CD14-positive monocyte (primary cell): ENCODE measurements at regions not wholly inside any gene's neighbourhood (a gene's known extent, or its start where the extent isn't known, plus 50 kb on each side); places are given as distances from the start of the nearest gene placed in this dataset.

ENCODE experiments used
- DNase-seq, 3 donors: peaks; one replicate each; pipeline ENCODE4 v3.0.0-alpha.2; 2011 to 2022
- H2AFZ ChIP-seq: 2 replicates; pipeline ENCODE4 v1.6.0; 2012; ENCODE audit warnings: mild to moderate bottlenecking, low read depth, low read length, inconsistent platforms; ENCODE audit not compliant: insufficient read depth, poor library complexity, severe bottlenecking
- H3K27ac ChIP-seq, 2 donors: 1 replicate in 1 of 2; 2 replicates in 1 of 2; pipeline ENCODE4 v1.5.1; 2012 to 2013; ENCODE audit warnings: low read length in 2 of 2, control low read depth in 1 of 2, inconsistent platforms in 1 of 2, low read depth in 1 of 2, mild to moderate bottlenecking in 1 of 2
- H3K27me3 ChIP-seq, 2 donors: one replicate each; pipeline versions ENCODE4 v1.6.0 to v1.6.1; 2011 to 2013; ENCODE audit warnings: low read length in 2 of 2; ENCODE audit not compliant: control insufficient read depth in 2 of 2, insufficient read depth in 2 of 2
- H3K36me3 ChIP-seq, 2 donors: replicated peaks in 1 of 2; 1 replicate in 1 of 2; 2 replicates in 1 of 2; pipeline versions ENCODE4 v1.5.1 to v1.6.1; 2012 to 2013; ENCODE audit warnings: low read length in 2 of 2, control low read depth in 1 of 2, inconsistent platforms in 1 of 2, mild to moderate bottlenecking in 1 of 2; ENCODE audit not compliant: insufficient read depth in 2 of 2, control insufficient read depth in 1 of 2
- H3K4me1 ChIP-seq, 2 donors: 1 replicate in 1 of 2; 2 replicates in 1 of 2; pipeline versions ENCODE4 v1.5.1 to v1.6.1; 2012 to 2013; ENCODE audit warnings: low read length in 2 of 2, control low read depth in 1 of 2, inconsistent platforms in 1 of 2, mild to moderate bottlenecking in 1 of 2, moderate library complexity in 1 of 2; ENCODE audit not compliant: insufficient read depth in 2 of 2, control insufficient read depth in 1 of 2
- H3K4me2 ChIP-seq: replicated peaks from 2 replicates; pipeline ENCODE3; 2012; ENCODE audit warnings: low read length, moderate library complexity, mild to moderate bottlenecking; ENCODE audit not compliant: poor library complexity, severe bottlenecking; ENCODE audit errors: extremely low read depth
- H3K4me3 ChIP-seq, 3 experiments: fragments of 200-600 bp in 1 of 3; sonication (generic) in 1 of 3; replicated peaks in 1 of 3; 1 replicate in 2 of 3; 2 replicates in 1 of 3; pipeline ENCODE4 v1.5.1; 2011 to 2013; ENCODE audit warnings: low read length in 3 of 3, mild to moderate bottlenecking in 3 of 3, control low read depth in 2 of 3, low read depth in 2 of 3, inconsistent platforms in 1 of 3, moderate library complexity in 1 of 3
- H3K79me2 ChIP-seq: 2 replicates; pipeline ENCODE4 v1.6.0; 2012; ENCODE audit warnings: mild to moderate bottlenecking, control low read depth, inconsistent platforms, low read length, moderate library complexity; ENCODE audit not compliant: insufficient read depth
- H3K9ac ChIP-seq: 2 replicates; pipeline ENCODE4 v1.6.0; 2017; ENCODE audit warnings: low read length, mild to moderate bottlenecking; ENCODE audit not compliant: insufficient read depth, poor library complexity, severe bottlenecking
- H3K9me3 ChIP-seq, 2 donors: replicated peaks in 1 of 2; 1 replicate in 1 of 2; 2 replicates in 1 of 2; pipeline versions ENCODE4 v1.5.1 to v1.6.1; 2012 to 2013; ENCODE audit warnings: low read length in 2 of 2, control low read depth in 1 of 2; ENCODE audit not compliant: control insufficient read depth in 1 of 2, insufficient read depth in 1 of 2
- H4K20me1 ChIP-seq: 2 replicates; pipeline ENCODE4 v1.6.0; 2012; ENCODE audit warnings: mild to moderate bottlenecking, low read length, control low read depth, moderate library complexity; ENCODE audit not compliant: insufficient read depth
- H3K27ac Mint-ChIP-seq, 7 donors: one replicate each; pipeline ENCODE4 v1.8.0; 2020; ENCODE audit warnings: mild to moderate bottlenecking in 7 of 7, mixed read lengths in 7 of 7, moderate library complexity in 6 of 7, inconsistent platforms in 2 of 7
- H3K27me3 Mint-ChIP-seq, 3 donors: one replicate each; pipeline ENCODE4 v1.8.0; 2021 to 2022; ENCODE audit warnings: low read depth in 3 of 3, mild to moderate bottlenecking in 3 of 3, mixed read lengths in 3 of 3, moderate library complexity in 3 of 3, inconsistent platforms in 1 of 3
- H3K36me3 Mint-ChIP-seq, 2 donors: one replicate each; pipeline ENCODE4 v1.8.0; 2020; ENCODE audit warnings: mixed read lengths in 2 of 2, inconsistent platforms in 1 of 2, mild to moderate bottlenecking in 1 of 2
- H3K4me1 Mint-ChIP-seq: one replicate; pipeline ENCODE4 v1.8.0; 2020; ENCODE audit warnings: mild to moderate bottlenecking, mixed read lengths
- H3K4me3 Mint-ChIP-seq, 2 donors: one replicate each; pipeline ENCODE4 v1.8.0; 2020; ENCODE audit warnings: mild to moderate bottlenecking in 2 of 2, mixed read lengths in 2 of 2, moderate library complexity in 1 of 2
- H3K9me3 Mint-ChIP-seq, 7 donors: one replicate each; pipeline ENCODE4 v1.8.0; 2020 to 2022; ENCODE audit warnings: mixed read lengths in 7 of 7, mild to moderate bottlenecking in 6 of 7, moderate library complexity in 6 of 7, inconsistent platforms in 2 of 7
- WGBS: methylation state at CpG from one replicate; pipeline ENCODE4 v1.1.5; 2013; ENCODE audit warnings: missing lambda C conversion rate; ENCODE audit not compliant: insufficient coverage; 5-methylcytosine and 5-hydroxymethylcytosine counted together
- intact Hi-C, 2 donors: fragments of 100-400 bp; cut with micrococcal nuclease; formaldehyde crosslinking; loops; one replicate each; pipeline versions ENCODE4 v1.15.0 to v1.15.1; 2023
- TF ChIP-seq, protein P1 (sequence below): fragments of 200-600 bp; IDR thresholded peaks from one replicate; pipeline ENCODE4 v1.8.0; 2022; ENCODE audit warnings: antibody characterized with exemption, mild to moderate bottlenecking

GRCh38 chr6:137815692-137816091, 51.4 kb upstream of the TNFAIP3 start:
- Histone ChIP-seq H3K4me2 (no peak overlapping the region), H3K4me3 (no peak overlapping the region), H3K79me2 (no peaks in the 10 kb centered on the region), H3K9me3 (no peaks in the 10 kb centered on the region), H3K27ac (peak overlapping the region in 1 of 2 donors; percentile 24), H2AFZ (peak overlapping the region; percentile 24), H3K36me3 (no peaks in the 10 kb centered on the region), H4K20me1 (no peaks in the 10 kb centered on the region), H3K9ac (no peak overlapping the region), H3K27me3 (no peaks in the 10 kb centered on the region), H3K4me1 (peaks cover 27 to 40% of the 10 kb centered on the region in 2 donors)
- Mint-ChIP-seq H3K4me3 (no peak overlapping the region), H3K4me1 (peaks cover 37% of the 10 kb centered on the region), H3K27ac (peak overlapping the region; percentile 20 to 86 (median 63)), H3K36me3 (no peaks in the 10 kb centered on the region), H3K9me3 (peaks cover 0 to 3% (median 0%) of the 10 kb centered on the region in 7 donors), H3K27me3 (peaks cover 0 to 2% (median 0%) of the 10 kb centered on the region in 3 donors)
- intact Hi-C loops = no loop called here
- WGBS = no CpG with 5 or more reads among the region's 1 CpG
- TF ChIP-seq, protein P1, sequence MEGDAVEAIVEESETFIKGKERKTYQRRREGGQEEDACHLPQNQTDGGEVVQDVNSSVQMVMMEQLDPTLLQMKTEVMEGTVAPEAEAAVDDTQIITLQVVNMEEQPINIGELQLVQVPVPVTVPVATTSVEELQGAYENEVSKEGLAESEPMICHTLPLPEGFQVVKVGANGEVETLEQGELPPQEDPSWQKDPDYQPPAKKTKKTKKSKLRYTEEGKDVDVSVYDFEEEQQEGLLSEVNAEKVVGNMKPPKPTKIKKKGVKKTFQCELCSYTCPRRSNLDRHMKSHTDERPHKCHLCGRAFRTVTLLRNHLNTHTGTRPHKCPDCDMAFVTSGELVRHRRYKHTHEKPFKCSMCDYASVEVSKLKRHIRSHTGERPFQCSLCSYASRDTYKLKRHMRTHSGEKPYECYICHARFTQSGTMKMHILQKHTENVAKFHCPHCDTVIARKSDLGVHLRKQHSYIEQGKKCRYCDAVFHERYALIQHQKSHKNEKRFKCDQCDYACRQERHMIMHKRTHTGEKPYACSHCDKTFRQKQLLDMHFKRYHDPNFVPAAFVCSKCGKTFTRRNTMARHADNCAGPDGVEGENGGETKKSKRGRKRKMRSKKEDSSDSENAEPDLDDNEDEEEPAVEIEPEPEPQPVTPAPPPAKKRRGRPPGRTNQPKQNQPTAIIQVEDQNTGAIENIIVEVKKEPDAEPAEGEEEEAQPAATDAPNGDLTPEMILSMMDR = no peak
- DNase-seq = peak in 1 of 3 donors; percentile 48

- no peaks in the 10 kb centered on the region for H3K27me3 ChIP-seq
- peak overlapping the region; percentile 24 for H2AFZ ChIP-seq
- peak in 1 of 3 donors; percentile 60 for DNase-seq
- H3K4me3 ChIP-seq = no peak overlapping the region
- H4K20me1 ChIP-seq = no peaks in the 10 kb centered on the region
- Mint-ChIP-seq H3K4me3 (no peak overlapping the region), H3K27ac (peak overlapping the region; percentile 20 to 86 (median 63)), H3K27me3 (peaks cover 0 to 2% (median 0%) of the 10 kb centered on the region in 3 donors), H3K4me1 (peaks cover 32% of the 10 kb centered on the region), H3K9me3 (peaks cover 0 to 3% (median 0%) of the 10 kb centered on the region in 7 donors), H3K36me3 (no peaks in the 10 kb centered on the region)
- WGBS = 14% methylated on average over 1 of the region's 6 CpGs
- no peaks in the 10 kb centered on the region for H3K9me3 ChIP-seq
- H3K9ac ChIP-seq = no peak overlapping the region
- H3K27ac ChIP-seq = peak overlapping the region in 1 of 2 donors; percentile 24
- no peaks in the 10 kb centered on the region for H3K79me2 ChIP-seq
- intact Hi-C loops = no loop called here
- H3K36me3 ChIP-seq = no peaks in the 10 kb centered on the region
- H3K4me2 ChIP-seq = no peak overlapping the region
- H3K4me1 ChIP-seq = peaks cover 23 to 35% of the 10 kb centered on the region in 2 donors
- TF ChIP-seq, protein P1 = no peak
Measured at GRCh38 chr6:137816133-137816579, 50.9 kb upstream of the TNFAIP3 start.
